SK-N-MC (cell line): ENCODE measurements at regions not wholly inside any gene's neighbourhood (a gene's known extent, or its start where the extent isn't known, plus 50 kb on each side); places are given as distances from the start of the nearest gene placed in this dataset.

ENCODE experiments used
- EZH2 ChIP-seq: fragments of 200-600 bp; sonication (generic); IDR thresholded peaks from one replicate; pipeline ENCODE4 v1.6.1; 2017; ENCODE audit warnings: antibody characterized with exemption
- FOXP2 ChIP-seq: optimal IDR thresholded peaks from 2 replicates; pipeline ENCODE3; 2011; ENCODE audit warnings: mild to moderate bottlenecking, moderate library complexity; ENCODE audit not compliant: insufficient read depth; ENCODE audit errors: extremely low read length, control extremely low read depth
- POLR2AphosphoS5 ChIP-seq: IDR thresholded peaks from 2 replicates; pipeline ENCODE4 v1.6.1; 2012; ENCODE audit warnings: mild to moderate bottlenecking, low read depth, low read length, borderline replicate concordance

- TF ChIP-seq EZH2 (no peak), POLR2AphosphoS5 (no peak), FOXP2 (no peak)
Observed at GRCh38 chr2:134074619-134075018, 179.3 kb upstream of the MGAT5 start.
